ENCODE measurements at regions not wholly inside any gene's neighbourhood (a gene's known extent, or its start where the extent isn't known, plus 50 kb on each side); places are given as distances from the start of the nearest gene placed in this dataset.
A peak's percentile ranks its signal among the peaks of the same experiment; 100 is the strongest.

- Mint-ChIP-seq H3K4me3 (no peak overlapping the region), H3K27ac (peak overlapping the region; percentile 43), H3K27me3 (ENCODE audit: insufficient read depth, low read depth) (peaks cover 3% of the 10 kb centered on the region), H3K36me3 (peaks cover 22% of the 10 kb centered on the region), H3K4me1 (peaks cover 78% of the 10 kb centered on the region), H3K9me3 (peaks cover 2% of the 10 kb centered on the region)
- no peak for DNase-seq (ENCODE audit: low spot score)
- peaks cover 61% of the 10 kb centered on the region for H3K4me1 ChIP-seq
- H3K79me2 ChIP-seq (ENCODE audit: low read depth): no peaks in the 10 kb centered on the region
- no peak overlapping the region for H3K4me3 ChIP-seq
- no peak overlapping the region for H3K27ac ChIP-seq
- TF ChIP-seq EZH2 (IDR thresholded peaks at IDR 0.05): no peak
- TF ChIP-seq CTCF (IDR thresholded peaks at IDR 0.05): no peak
- no peak for TF ChIP-seq EZH2phosphoT487 (IDR thresholded peaks at IDR 0.05)
- no peak overlapping the region for H2AFZ ChIP-seq (replicated peaks)
- H3K27me3 ChIP-seq: no peaks in the 10 kb centered on the region
- H3K4me2 ChIP-seq: peak overlapping the region; percentile 64
- H3K9me3 ChIP-seq (ENCODE audit: low read depth): no peaks in the 10 kb centered on the region
- H4K20me1 ChIP-seq (ENCODE audit: low read depth): no peaks in the 10 kb centered on the region
- H3F3A ChIP-seq (ENCODE audit: low read depth): peaks cover 36% of the 10 kb centered on the region
- H3K36me3 ChIP-seq: no peaks in the 10 kb centered on the region
- no peak overlapping the region for H3K9ac ChIP-seq
These were observed 134.2 kb downstream of the TLR5 start for GRCh38 chr1:223008808-223009207.

- peaks cover 5% of the 10 kb centered on the region for H3K27me3 Mint-ChIP-seq (ENCODE audit: insufficient read depth, low read depth)
- Histone ChIP-seq H3K36me3 (no peaks in the 10 kb centered on the region), H3K79me2 (ENCODE audit: low read depth) (no peaks in the 10 kb centered on the region), H3K9me3 (ENCODE audit: low read depth) (no peaks in the 10 kb centered on the region), H3K4me1 (peaks cover 61% of the 10 kb centered on the region), H3K27me3 (no peaks in the 10 kb centered on the region), H3K4me2 (peak overlapping the region; percentile 64), H4K20me1 (ENCODE audit: low read depth) (no peaks in the 10 kb centered on the region), H3K27ac (no peak overlapping the region), H2AFZ (replicated peaks) (no peak overlapping the region), H3K4me3 (no peak overlapping the region), H3F3A (ENCODE audit: low read depth) (peaks cover 36% of the 10 kb centered on the region), H3K9ac (no peak overlapping the region)
- H3K9me3 Mint-ChIP-seq: peaks cover under 1% of the 10 kb centered on the region
- no peak overlapping the region for H3K4me3 Mint-ChIP-seq
- H3K4me1 Mint-ChIP-seq: peaks cover 82% of the 10 kb centered on the region
- peaks cover 19% of the 10 kb centered on the region for H3K36me3 Mint-ChIP-seq
- DNase-seq (ENCODE audit: low spot score): no peak
- H3K27ac Mint-ChIP-seq: peak overlapping the region; percentile 91
- no peak for TF ChIP-seq EZH2 (IDR thresholded peaks at IDR 0.05)
- no peak for TF ChIP-seq EZH2phosphoT487 (IDR thresholded peaks at IDR 0.05)
- no peak for TF ChIP-seq CTCF (IDR thresholded peaks at IDR 0.05)
These were observed 133.6 kb downstream of the TLR5 start for GRCh38 chr1:223009406-223009805.

GRCh38 chr1:223010582-223011504 lies 132.2 kb downstream of the TLR5 start:
- peak overlapping the region; percentile 16 for H3K4me3 ChIP-seq
- Mint-ChIP-seq H3K36me3 (peaks cover 8% of the 10 kb centered on the region), H3K27ac (peak overlapping the region; percentile 91), H3K27me3 (ENCODE audit: insufficient read depth, low read depth) (peaks cover 3% of the 10 kb centered on the region), H3K4me3 (peak overlapping the region; percentile 61), H3K9me3 (peaks cover 3% of the 10 kb centered on the region), H3K4me1 (peaks cover 85% of the 10 kb centered on the region)
- DNase-seq (ENCODE audit: low spot score): peak; percentile 78
- no peaks in the 10 kb centered on the region for H4K20me1 ChIP-seq (ENCODE audit: low read depth)
- H3K9me3 ChIP-seq (ENCODE audit: low read depth): no peaks in the 10 kb centered on the region
- peaks cover 61% of the 10 kb centered on the region for H3K4me1 ChIP-seq
- H3K36me3 ChIP-seq: no peaks in the 10 kb centered on the region
- no peak overlapping the region for H3K9ac ChIP-seq
- no peaks in the 10 kb centered on the region for H3K79me2 ChIP-seq (ENCODE audit: low read depth)
- TF ChIP-seq EZH2phosphoT487 (IDR thresholded peaks at IDR 0.05) (peak; percentile 53), CTCF (IDR thresholded peaks at IDR 0.05) (no peak), EZH2 (IDR thresholded peaks at IDR 0.05) (no peak)
- no peak overlapping the region for H2AFZ ChIP-seq (replicated peaks)
- peak overlapping the region; percentile 83 for H3K27ac ChIP-seq
- peak overlapping the region; percentile 64 for H3K4me2 ChIP-seq
- H3F3A ChIP-seq (ENCODE audit: low read depth): peaks cover 36% of the 10 kb centered on the region
- no peaks in the 10 kb centered on the region for H3K27me3 ChIP-seq

Measured in neural progenitor cell (in vitro differentiated cells).